Nephron progenitor cell (in vitro differentiated cells): ENCODE measurements at regions not wholly inside any gene's neighbourhood (a gene's known extent, or its start where the extent isn't known, plus 50 kb on each side); places are given as distances from the start of the nearest gene placed in this dataset.

Experiments used
- DNase-seq: peaks from one replicate; pipeline ENCODE4 v3.0.0; 2021
- H3K27ac Mint-ChIP-seq: 2 replicates; pipeline ENCODE4 v1.8.0; 2021; ENCODE audit warnings: mild to moderate bottlenecking, moderate library complexity, mixed read lengths
- H3K27me3 Mint-ChIP-seq: 2 replicates; pipeline ENCODE4 v1.8.0; 2021; ENCODE audit warnings: mild to moderate bottlenecking, low read depth, mixed read lengths; ENCODE audit not compliant: poor library complexity
- H3K36me3 Mint-ChIP-seq: 2 replicates; pipeline ENCODE4 v1.8.0; 2021; ENCODE audit warnings: low read depth, mixed read lengths
- H3K4me1 Mint-ChIP-seq: 2 replicates; pipeline ENCODE4 v1.8.0; 2021; ENCODE audit warnings: mixed read lengths
- H3K4me3 Mint-ChIP-seq: 2 replicates; pipeline ENCODE4 v1.8.0; 2021; ENCODE audit warnings: mild to moderate bottlenecking, moderate library complexity, mixed read lengths
- H3K9me3 Mint-ChIP-seq: 2 replicates; pipeline ENCODE4 v1.8.0; 2021; ENCODE audit warnings: mild to moderate bottlenecking, moderate library complexity, mixed read lengths
- TF ChIP-seq, protein P1 (sequence below): fragments of 200-600 bp; sonication (generic); IDR thresholded peaks from 2 replicates; pipeline ENCODE4 v1.5.0; 2021; ENCODE audit warnings: antibody characterized with exemption

GRCh38 chr11:31926816-31927528 is 115.8 kb upstream of the PAX6 start:
- Mint-ChIP-seq H3K27ac (no peak overlapping the region), H3K4me1 (peaks cover 5% of the 10 kb centered on the region), H3K36me3 (no peaks in the 10 kb centered on the region), H3K4me3 (no peak overlapping the region), H3K27me3 (peaks cover 12% of the 10 kb centered on the region), H3K9me3 (no peaks in the 10 kb centered on the region)
- DNase-seq, result no peak
- TF ChIP-seq, protein P1, sequence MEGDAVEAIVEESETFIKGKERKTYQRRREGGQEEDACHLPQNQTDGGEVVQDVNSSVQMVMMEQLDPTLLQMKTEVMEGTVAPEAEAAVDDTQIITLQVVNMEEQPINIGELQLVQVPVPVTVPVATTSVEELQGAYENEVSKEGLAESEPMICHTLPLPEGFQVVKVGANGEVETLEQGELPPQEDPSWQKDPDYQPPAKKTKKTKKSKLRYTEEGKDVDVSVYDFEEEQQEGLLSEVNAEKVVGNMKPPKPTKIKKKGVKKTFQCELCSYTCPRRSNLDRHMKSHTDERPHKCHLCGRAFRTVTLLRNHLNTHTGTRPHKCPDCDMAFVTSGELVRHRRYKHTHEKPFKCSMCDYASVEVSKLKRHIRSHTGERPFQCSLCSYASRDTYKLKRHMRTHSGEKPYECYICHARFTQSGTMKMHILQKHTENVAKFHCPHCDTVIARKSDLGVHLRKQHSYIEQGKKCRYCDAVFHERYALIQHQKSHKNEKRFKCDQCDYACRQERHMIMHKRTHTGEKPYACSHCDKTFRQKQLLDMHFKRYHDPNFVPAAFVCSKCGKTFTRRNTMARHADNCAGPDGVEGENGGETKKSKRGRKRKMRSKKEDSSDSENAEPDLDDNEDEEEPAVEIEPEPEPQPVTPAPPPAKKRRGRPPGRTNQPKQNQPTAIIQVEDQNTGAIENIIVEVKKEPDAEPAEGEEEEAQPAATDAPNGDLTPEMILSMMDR, result no peak

DNA sequence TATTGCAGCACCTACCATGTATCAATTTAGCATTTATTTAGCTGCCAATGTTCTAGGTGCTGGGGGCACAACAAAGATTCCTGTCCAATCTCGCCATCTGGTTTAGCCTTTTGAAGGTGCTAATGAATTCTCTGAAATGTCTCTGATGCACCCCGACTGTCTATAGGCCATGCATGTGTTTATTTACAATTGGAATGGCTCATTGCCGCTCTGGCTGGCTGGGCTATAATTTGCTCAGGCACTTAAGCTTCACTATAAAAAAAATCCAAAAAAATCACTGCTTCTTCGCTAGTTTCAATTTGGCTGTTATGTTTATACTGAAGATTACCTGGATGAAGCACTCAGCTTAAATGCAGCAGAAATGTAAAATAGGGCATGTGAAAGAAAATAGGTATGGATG is 115.0 kb upstream of the PAX6 start:
- H3K27me3 Mint-ChIP-seq, result peaks cover 9% of the 10 kb centered on the region
- H3K36me3 Mint-ChIP-seq, result no peaks in the 10 kb centered on the region
- TF ChIP-seq, protein P1, result no peak
- H3K4me3 Mint-ChIP-seq, result no peak overlapping the region
- peaks cover 5% of the 10 kb centered on the region for H3K4me1 Mint-ChIP-seq
- no peak overlapping the region for H3K27ac Mint-ChIP-seq
- DNase-seq, result no peak
- no peaks in the 10 kb centered on the region for H3K9me3 Mint-ChIP-seq

DNA sequence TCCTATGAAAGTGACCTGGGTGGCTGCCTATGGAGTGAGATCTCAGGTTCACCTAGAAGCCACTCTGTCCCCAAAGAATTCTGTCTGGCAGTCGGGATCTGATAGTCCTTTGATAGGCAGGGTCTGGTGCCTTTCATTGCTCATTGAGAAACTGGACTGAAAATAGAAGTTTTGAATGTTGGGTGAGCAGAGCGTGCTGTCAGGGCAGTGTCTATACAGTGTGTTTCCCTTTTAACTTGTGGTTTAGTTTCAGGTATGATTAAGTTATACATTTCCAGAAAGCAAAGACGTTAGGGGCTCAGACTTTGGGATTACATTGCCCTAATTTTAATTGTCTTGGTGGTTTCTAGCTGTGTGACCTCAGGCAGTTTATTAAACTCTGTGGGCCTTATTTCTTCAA is 111.3 kb upstream of the PAX6 start:
- no peaks in the 10 kb centered on the region for H3K36me3 Mint-ChIP-seq
- H3K27me3 Mint-ChIP-seq, result peaks cover 10% of the 10 kb centered on the region
- no peaks in the 10 kb centered on the region for H3K9me3 Mint-ChIP-seq
- no peak overlapping the region for H3K27ac Mint-ChIP-seq
- TF ChIP-seq, protein P1, result no peak
- H3K4me1 Mint-ChIP-seq, result peaks cover 5% of the 10 kb centered on the region
- no peak for DNase-seq
- no peak overlapping the region for H3K4me3 Mint-ChIP-seq

GRCh38 chr11:31921081-31921480 is 110.0 kb upstream of the PAX6 start:
- Mint-ChIP-seq H3K9me3 (no peaks in the 10 kb centered on the region), H3K36me3 (no peaks in the 10 kb centered on the region)
- DNase-seq, result no peak

DNA sequence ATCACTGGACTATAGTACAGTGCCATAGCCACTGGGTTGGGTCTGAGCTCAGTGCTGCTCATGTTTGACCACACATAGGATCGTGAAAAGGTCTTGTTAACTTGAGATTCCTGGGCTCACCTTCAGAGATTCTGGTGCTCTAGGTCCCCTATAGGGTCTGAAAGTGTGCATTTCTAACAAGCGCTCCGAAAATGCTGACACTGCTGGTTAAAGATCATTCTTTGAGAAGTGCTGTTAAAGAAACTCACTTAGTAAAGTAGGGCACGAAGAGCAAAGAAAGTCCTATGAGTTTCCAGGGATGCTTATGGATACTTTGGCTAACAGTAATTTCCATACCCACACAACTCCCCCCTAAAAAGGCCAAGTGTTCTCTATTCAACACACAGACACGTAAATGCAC is 108.1 kb upstream of the PAX6 start:
- H3K4me1 Mint-ChIP-seq, result no peaks in the 10 kb centered on the region
- H3K27ac Mint-ChIP-seq, result no peak overlapping the region
- TF ChIP-seq, protein P1, result no peak
- no peak overlapping the region for H3K4me3 Mint-ChIP-seq
- H3K27me3 Mint-ChIP-seq, result peaks cover 15% of the 10 kb centered on the region
- no peak for DNase-seq
- no peaks in the 10 kb centered on the region for H3K36me3 Mint-ChIP-seq
- no peaks in the 10 kb centered on the region for H3K9me3 Mint-ChIP-seq

More at GRCh38 chr11:31921081-31921480, 110.0 kb upstream of the PAX6 start:
- Mint-ChIP-seq H3K4me1 (no peaks in the 10 kb centered on the region), H3K27me3 (peaks cover 10% of the 10 kb centered on the region), H3K4me3 (no peak overlapping the region), H3K27ac (no peak overlapping the region)
- TF ChIP-seq, protein P1, result no peak

GRCh38 chr11:31915867-31916266 is 104.7 kb upstream of the PAX6 start:
- Mint-ChIP-seq H3K4me1 (no peaks in the 10 kb centered on the region), H3K9me3 (no peaks in the 10 kb centered on the region), H3K36me3 (no peaks in the 10 kb centered on the region), H3K27me3 (peaks cover 16% of the 10 kb centered on the region), H3K4me3 (no peak overlapping the region), H3K27ac (no peak overlapping the region)
- no peak for DNase-seq
- TF ChIP-seq, protein P1, result no peak
